Liver (tissue), 8 donors: ENCODE measurements at regions not wholly inside any gene's neighbourhood (a gene's known extent, or its start where the extent isn't known, plus 50 kb on each side); places are given as distances from the start of the nearest gene placed in this dataset.
"Not testable (repeated sequence)": the region's sequence is repeated elsewhere in the genome, so short reads cannot be mapped to it uniquely, and the experiment has no call there.

Experiments used
- DNase-seq: peaks from one replicate; pipeline ENCODE4 v3.0.0-alpha.2; 2017; ENCODE audit warnings: low spot score
- H3K27ac ChIP-seq, 2 donors: one replicate each; pipeline ENCODE4 v1.7.0; 2013; ENCODE audit warnings: inconsistent platforms in 2 of 2, low read length in 2 of 2, control low read depth in 1 of 2, low read depth in 1 of 2, mild to moderate bottlenecking in 1 of 2
- H3K27me3 ChIP-seq, 4 donors: one replicate each; pipeline versions ENCODE4 v1.6.1 to v1.7.0; 2013; ENCODE audit warnings: low read length in 3 of 4, inconsistent platforms in 1 of 4, mild to moderate bottlenecking in 1 of 4, moderate library complexity in 1 of 4; ENCODE audit not compliant: control insufficient read depth in 4 of 4, insufficient read depth in 4 of 4
- H3K36me3 ChIP-seq, 4 donors: one replicate each; pipeline versions ENCODE4 v1.6.1 to v1.7.0; 2013; ENCODE audit warnings: low read length in 3 of 4, mild to moderate bottlenecking in 3 of 4, low read depth in 1 of 4, moderate library complexity in 1 of 4; ENCODE audit not compliant: control insufficient read depth in 4 of 4, insufficient read depth in 3 of 4
- H3K4me1 ChIP-seq, 4 donors: one replicate each; pipeline versions ENCODE4 v1.6.1 to v1.7.0; 2013; ENCODE audit warnings: low read length in 3 of 4, mild to moderate bottlenecking in 3 of 4, moderate library complexity in 1 of 4; ENCODE audit not compliant: control insufficient read depth in 4 of 4, insufficient read depth in 4 of 4
- H3K4me3 ChIP-seq, 3 donors: one replicate each; pipeline versions ENCODE4 v1.6.1 to v1.7.0; 2013; ENCODE audit warnings: low read length in 3 of 3, control low read depth in 1 of 3, low read depth in 1 of 3, mild to moderate bottlenecking in 1 of 3
- H3K9ac ChIP-seq, 2 donors: one replicate each; pipeline ENCODE4 v1.7.0; 2013; ENCODE audit warnings: low read length in 2 of 2, mild to moderate bottlenecking in 2 of 2, moderate library complexity in 2 of 2, control low read depth in 1 of 2, low read depth in 1 of 2
- H3K9me3 ChIP-seq, 4 donors: one replicate each; pipeline versions ENCODE4 v1.6.1 to v1.7.0; 2013; ENCODE audit warnings: low read length in 3 of 4; ENCODE audit not compliant: control insufficient read depth in 4 of 4
- ATF3 ChIP-seq: IDR thresholded peaks from 2 replicates; pipeline ENCODE4 v1.6.1; 2016; ENCODE audit warnings: antibody characterized with exemption
- CTCF ChIP-seq: fragments of 150-350 bp; IDR thresholded peaks from 2 replicates; pipeline ENCODE4 v1.5.1; 2017; ENCODE audit warnings: improper control_type of control experiment, low read depth, low read length; ENCODE audit not compliant: missing input control
- EGR1 ChIP-seq, 2 donors: IDR thresholded peaks; 2 replicates each; pipeline ENCODE4 v1.6.1; 2016 to 2018; ENCODE audit warnings: antibody characterized with exemption in 2 of 2, low read depth in 2 of 2
- FOXA1 ChIP-seq: IDR thresholded peaks from 2 replicates; pipeline ENCODE4 v1.6.1; 2016; ENCODE audit warnings: antibody characterized with exemption
- FOXA2 ChIP-seq: IDR thresholded peaks from 2 replicates; pipeline ENCODE4 v1.6.1; 2016; ENCODE audit warnings: antibody characterized with exemption
- GABPA ChIP-seq, 2 donors: IDR thresholded peaks in 1 of 2; conservative IDR thresholded peaks in 1 of 2; 2 replicates each; pipeline ENCODE4 v1.6.1; 2016; ENCODE audit warnings: antibody characterized with exemption in 2 of 2, mild to moderate bottlenecking in 1 of 2, moderate library complexity in 1 of 2
- HNF4A ChIP-seq, 2 donors: conservative IDR thresholded peaks; 2 replicates each; pipeline ENCODE4 v1.6.1; 2016; ENCODE audit warnings: antibody characterized with exemption in 2 of 2, mild to moderate bottlenecking in 2 of 2
- HNF4G ChIP-seq: IDR thresholded peaks from 2 replicates; pipeline ENCODE4 v1.6.1; 2016; ENCODE audit warnings: antibody characterized with exemption
- JUND ChIP-seq, 2 donors: IDR thresholded peaks; 2 replicates each; pipeline ENCODE4 v1.6.1; 2016; ENCODE audit warnings: antibody characterized with exemption in 2 of 2
- MAX ChIP-seq: IDR thresholded peaks from 2 replicates; pipeline ENCODE4 v1.6.1; 2016; ENCODE audit warnings: antibody characterized with exemption
- NR2F2 ChIP-seq: IDR thresholded peaks from 2 replicates; pipeline ENCODE4 v1.6.1; 2016; ENCODE audit warnings: antibody characterized with exemption
- RAD21 ChIP-seq, 2 donors: IDR thresholded peaks; 2 replicates each; pipeline ENCODE4 v1.6.1; 2016; ENCODE audit warnings: antibody characterized with exemption in 2 of 2, mild to moderate bottlenecking in 2 of 2
- REST ChIP-seq: IDR thresholded peaks from 2 replicates; pipeline ENCODE4 v1.6.1; 2016; ENCODE audit warnings: antibody characterized with exemption, mild to moderate bottlenecking
- RXRA ChIP-seq, 2 donors: IDR thresholded peaks; 2 replicates each; pipeline ENCODE4 v1.6.1; 2017 to 2018; ENCODE audit warnings: antibody characterized with exemption in 2 of 2, mild to moderate bottlenecking in 1 of 2
- SP1 ChIP-seq: IDR thresholded peaks from 2 replicates; pipeline ENCODE4 v1.6.1; 2018; ENCODE audit warnings: antibody characterized with exemption, mild to moderate bottlenecking
- TAF1 ChIP-seq: conservative IDR thresholded peaks from 2 replicates; pipeline ENCODE4 v1.6.1; 2016; ENCODE audit warnings: antibody characterized with exemption, mild to moderate bottlenecking
- YY1 ChIP-seq: IDR thresholded peaks from 2 replicates; pipeline ENCODE4 v1.6.1; 2016; ENCODE audit warnings: antibody characterized with exemption, mild to moderate bottlenecking
- ZBTB33 ChIP-seq: IDR thresholded peaks from 2 replicates; pipeline ENCODE4 v1.6.1; 2016; ENCODE audit warnings: antibody characterized with exemption
- WGBS: extraction: QIAGEN DNeasy Blood & Tissue Kit; methylation state at CpG from one replicate; pipeline ENCODE4 v1.1.7; 2013; 5-methylcytosine and 5-hydroxymethylcytosine counted together
- donor health status: healthy.
- donor health status: healthy.
- donor health status: healthy.
- donor health status: healthy.
- donor health status: healthy.

- Histone ChIP-seq H3K36me3 (no peaks in the 10 kb centered on the region), H3K4me1 (no peaks in the 10 kb centered on the region), H3K9me3 (no peaks in the 10 kb centered on the region), H3K4me3 (no peak overlapping the region), H3K9ac (no peak overlapping the region), H3K27ac (no peak overlapping the region), H3K27me3 (peaks cover 0 to 3% (median 0%) of the 10 kb centered on the region in 4 donors)
- 83% methylated on average over 2 of the region's 2 CpGs for WGBS
- DNase-seq = no peak
- TF ChIP-seq HNF4G (no peak), FOXA2 (no peak), JUND (IDR thresholded peaks at IDR 0.05) (no peak), ATF3 (no peak), TAF1 (no peak), HNF4A (conservative IDR thresholded peaks at IDR 0.05) (no peak), RAD21 (IDR thresholded peaks at IDR 0.05) (no peak), GABPA (IDR thresholded peaks at IDR 0.05 in 1 of 2, conservative IDR thresholded peaks at IDR 0.05 in 1 of 2) (no peak), YY1 (no peak), REST (no peak), NR2F2 (no peak), ZBTB33 (no peak), MAX (no peak), SP1 (no peak), CTCF (no peak), FOXA1 (no peak), EGR1 (IDR thresholded peaks at IDR 0.05; ENCODE audit: low read depth in 2 of 2) (no peak)
Observed at GRCh38 chr3:78338405-78338804, 1298.5 kb downstream of the ROBO2 start.

GRCh38 chr3:78343221-78343620 lies 1303.3 kb downstream of the ROBO2 start:
- no peak for DNase-seq
- Histone ChIP-seq H3K27me3 (no peaks in the 10 kb centered on the region), H3K9ac (no peak overlapping the region), H3K36me3 (no peaks in the 10 kb centered on the region), H3K9me3 (no peaks in the 10 kb centered on the region), H3K27ac (no peak overlapping the region), H3K4me3 (no peak overlapping the region), H3K4me1 (no peaks in the 10 kb centered on the region)
- 66% methylated on average over 1 of the region's 1 CpG for WGBS
- TF ChIP-seq FOXA1 (no peak), YY1 (no peak), RXRA (IDR thresholded peaks at IDR 0.05) (no peak), NR2F2 (no peak)

- not testable (repeated sequence) for H3K27me3 ChIP-seq, H3K4me1 ChIP-seq, H3K4me3 ChIP-seq, H3K36me3 ChIP-seq, H3K9me3 ChIP-seq, H3K9ac ChIP-seq, H3K27ac ChIP-seq, DNase-seq
- 83% methylated on average over 10 of the region's 10 CpGs for WGBS
Observed at GRCh38 chr3:78344267-78344666, 1304.4 kb downstream of the ROBO2 start.
